Aorta (tissue), 5 donors: ENCODE measurements at regions not wholly inside any gene's neighbourhood (a gene's known extent, or its start where the extent isn't known, plus 50 kb on each side); places are given as distances from the start of the nearest gene placed in this dataset.

Source experiments
- ATAC-seq: fragments of 200-7000 bp; cut with Tn5 transposase; one replicate; pipeline ENCODE4 v1.9.1; 2022; ENCODE audit warnings: moderate library complexity; ENCODE audit not compliant: low FRiP score
- DNase-seq, 2 donors: peaks; one replicate each; pipeline ENCODE4 v3.0.0-alpha.2; 2020
- H3K27ac ChIP-seq, 2 donors: one replicate each; pipeline ENCODE4 v1.5.1; 2013; ENCODE audit warnings: low read length in 2 of 2, mild to moderate bottlenecking in 2 of 2, moderate library complexity in 2 of 2, control low read depth in 1 of 2, inconsistent platforms in 1 of 2, low read depth in 1 of 2
- H3K27me3 ChIP-seq, 2 donors: one replicate each; pipeline ENCODE4 v1.6.1; 2013; ENCODE audit warnings: control low read depth in 1 of 2, low read length in 1 of 2, mild to moderate bottlenecking in 1 of 2, moderate library complexity in 1 of 2; ENCODE audit not compliant: insufficient read depth in 2 of 2, control insufficient read depth in 1 of 2
- H3K36me3 ChIP-seq, 2 donors: one replicate each; pipeline ENCODE4 v1.6.1; 2013; ENCODE audit warnings: control low read depth in 1 of 2, low read length in 1 of 2, mild to moderate bottlenecking in 1 of 2; ENCODE audit not compliant: insufficient read depth in 2 of 2, control insufficient read depth in 1 of 2
- H3K4me1 ChIP-seq, 2 donors: one replicate each; pipeline ENCODE4 v1.6.1; 2013; ENCODE audit warnings: low read length in 2 of 2, control low read depth in 1 of 2, mild to moderate bottlenecking in 1 of 2, moderate library complexity in 1 of 2; ENCODE audit not compliant: insufficient read depth in 2 of 2, control insufficient read depth in 1 of 2
- H3K4me3 ChIP-seq, 2 donors: one replicate each; pipeline ENCODE4 v1.5.1; 2013; ENCODE audit warnings: low read length in 2 of 2, control low read depth in 1 of 2, mild to moderate bottlenecking in 1 of 2
- H3K9me3 ChIP-seq: one replicate; pipeline ENCODE4 v1.6.1; 2013; ENCODE audit warnings: mild to moderate bottlenecking, low read length; ENCODE audit not compliant: control insufficient read depth
- WGBS, 2 donors: extraction: QIAGEN DNeasy Blood & Tissue Kit; methylation state at CpG; one replicate each; pipeline ENCODE4 v1.1.7; 2013; 5-methylcytosine and 5-hydroxymethylcytosine counted together
- intact Hi-C, 2 donors: fragments of 100-400 bp; cut with DNase I; formaldehyde crosslinking; loops; one replicate each; pipeline versions ENCODE4 v1.14.2 to v1.15.0; 2022
- donor health status: healthy with polysubstance abuse.
- donor health status: Bipolar disorder and iron deficiency.
- donor health status: DM: no; HTN: no; CAD: no.
- donor health status: DM: no; HTN: no; CAD: no.
- donor health status: DM: yes; HTN: yes; CAD: no.

GRCh38 chr16:80337786-80338185 is 203.0 kb upstream of the DYNLRB2 start:
- 85 to 87% methylated on average over 5 of the region's 5 CpGs for WGBS, 2 donors
- intact Hi-C loops, result no loop called here
- H3K36me3 ChIP-seq, result no peaks in the 10 kb centered on the region

GRCh38 chr16:80330803-80331202 is 210.0 kb upstream of the DYNLRB2 start:
- WGBS, 2 donors, result 52 to 80% methylated on average over 3 of the region's 3 CpGs
- intact Hi-C loops, result no loop called here
- Histone ChIP-seq H3K27me3 (no peaks in the 10 kb centered on the region), H3K4me3 (no peak overlapping the region), H3K4me1 (no peaks in the 10 kb centered on the region), H3K36me3 (no peaks in the 10 kb centered on the region), H3K9me3 (no peaks in the 10 kb centered on the region), H3K27ac (no peak overlapping the region)
- no peak for DNase-seq
- no peak for ATAC-seq

More at GRCh38 chr16:80337786-80338185, 203.0 kb upstream of the DYNLRB2 start:
- no peaks in the 10 kb centered on the region for H3K9me3 ChIP-seq
- no peak overlapping the region for H3K27ac ChIP-seq
- no peaks in the 10 kb centered on the region for H3K4me1 ChIP-seq
- DNase-seq (no peak), ATAC-seq (no peak)
- H3K27me3 ChIP-seq, result no peaks in the 10 kb centered on the region
- no peak overlapping the region for H3K4me3 ChIP-seq

GRCh38 chr16:80330150-80330549 is 210.6 kb upstream of the DYNLRB2 start:
- Histone ChIP-seq H3K27me3 (no peaks in the 10 kb centered on the region), H3K27ac (no peak overlapping the region), H3K4me3 (no peak overlapping the region), H3K4me1 (no peaks in the 10 kb centered on the region), H3K36me3 (no peaks in the 10 kb centered on the region), H3K9me3 (no peaks in the 10 kb centered on the region)
- intact Hi-C loops, result no loop called here
- DNase-seq, result no peak
- WGBS, 2 donors, result 78 to 81% methylated on average over 3 of the region's 3 CpGs
- no peak for ATAC-seq

- 61 to 75% methylated on average over 1 of the region's 1 CpG for WGBS, 2 donors
- ATAC-seq, result no peak
- H3K9me3 ChIP-seq, result no peaks in the 10 kb centered on the region
- intact Hi-C loops, result no loop called here
- no peak overlapping the region for H3K27ac ChIP-seq
- H3K4me3 ChIP-seq, result no peak overlapping the region
- no peaks in the 10 kb centered on the region for H3K27me3 ChIP-seq
- no peaks in the 10 kb centered on the region for H3K36me3 ChIP-seq
- H3K4me1 ChIP-seq, result no peaks in the 10 kb centered on the region
- DNase-seq, result no peak
Observed at GRCh38 chr16:80327740-80328139, 213.1 kb upstream of the DYNLRB2 start.

GRCh38 chr16:80324371-80324770 is 216.4 kb upstream of the DYNLRB2 start:
- no peak for DNase-seq
- no peaks in the 10 kb centered on the region for H3K36me3 ChIP-seq
- WGBS, 2 donors, result 54 to 67% methylated on average over 3 of the region's 3 CpGs
- no peak overlapping the region for H3K4me3 ChIP-seq
- no peaks in the 10 kb centered on the region for H3K9me3 ChIP-seq
- no peak overlapping the region for H3K27ac ChIP-seq
- no peak for ATAC-seq
- no peaks in the 10 kb centered on the region for H3K4me1 ChIP-seq
- no peaks in the 10 kb centered on the region for H3K27me3 ChIP-seq
- intact Hi-C loops, result no loop called here

GRCh38 chr16:80323808-80324195 is 217.0 kb upstream of the DYNLRB2 start:
- intact Hi-C loops, result no loop called here
- DNase-seq, result no peak
- Histone ChIP-seq H3K27me3 (no peaks in the 10 kb centered on the region), H3K36me3 (no peaks in the 10 kb centered on the region), H3K27ac (no peak overlapping the region), H3K4me3 (no peak overlapping the region), H3K9me3 (no peaks in the 10 kb centered on the region), H3K4me1 (no peaks in the 10 kb centered on the region)
- 91 to 93% methylated on average over 3 of the region's 3 CpGs for WGBS, 2 donors
- no peak for ATAC-seq

- Histone ChIP-seq H3K4me3 (no peak overlapping the region), H3K9me3 (no peaks in the 10 kb centered on the region), H3K27me3 (no peaks in the 10 kb centered on the region), H3K4me1 (no peaks in the 10 kb centered on the region), H3K36me3 (no peaks in the 10 kb centered on the region), H3K27ac (no peak overlapping the region)
- WGBS, 2 donors, result 82% methylated on average over 13 of the region's 13 CpGs
- DNase-seq (no peak), ATAC-seq (no peak)
- intact Hi-C loops, result no loop called here
Observed at GRCh38 chr16:80323187-80323807, 217.5 kb upstream of the DYNLRB2 start.

GRCh38 chr16:80319181-80319580 is 221.6 kb upstream of the DYNLRB2 start:
- no peaks in the 10 kb centered on the region for H3K27me3 ChIP-seq
- intact Hi-C loops, result no loop called here
- no peak overlapping the region for H3K27ac ChIP-seq
- DNase-seq (no peak), ATAC-seq (no peak)
- no peaks in the 10 kb centered on the region for H3K9me3 ChIP-seq
- H3K4me1 ChIP-seq, result no peaks in the 10 kb centered on the region
- H3K36me3 ChIP-seq, result no peaks in the 10 kb centered on the region
- WGBS, 2 donors, result 83 to 94% methylated on average over 3 of the region's 3 CpGs
- H3K4me3 ChIP-seq, result no peak overlapping the region

GRCh38 chr16:80318107-80318506 is 222.7 kb upstream of the DYNLRB2 start:
- 93 to 99% methylated on average over 1 of the region's 1 CpG for WGBS, 2 donors
- Histone ChIP-seq H3K27me3 (no peaks in the 10 kb centered on the region), H3K27ac (no peak overlapping the region), H3K4me1 (no peaks in the 10 kb centered on the region), H3K4me3 (no peak overlapping the region), H3K9me3 (no peaks in the 10 kb centered on the region), H3K36me3 (no peaks in the 10 kb centered on the region)
- intact Hi-C loops, result no loop called here
- DNase-seq (no peak), ATAC-seq (no peak)
